Body of pancreas (tissue), 4 donors: ENCODE measurements at regions not wholly inside any gene's neighbourhood (a gene's known extent, or its start where the extent isn't known, plus 50 kb on each side); places are given as distances from the start of the nearest gene placed in this dataset.

Source experiments
- CTCF ChIP-seq, 7 experiments: fragments of 450-650 bp in 4 of 7; fragments of 200-600 bp in 3 of 7; sonication (generic) in 3 of 7; IDR thresholded peaks; one replicate each; pipeline ENCODE4 v1.5.1; 2016 to 2019; ENCODE audit warnings: antibody characterized with exemption in 7 of 7
- POLR2A ChIP-seq, 3 donors: fragments of 450-650 bp; IDR thresholded peaks; one replicate each; pipeline ENCODE4 v1.6.1; 2016; ENCODE audit warnings: antibody characterized with exemption in 3 of 3, mild to moderate bottlenecking in 2 of 3

- TF ChIP-seq POLR2A (IDR thresholded peaks at IDR 0.05): no peak
- no peak for TF ChIP-seq CTCF (IDR thresholded peaks at IDR 0.05)
Observed at GRCh38 chr6:131443514-131443913, 129.5 kb upstream of the ARG1 start.
